ENCODE measurements at regions not wholly inside any gene's neighbourhood (a gene's known extent, or its start where the extent isn't known, plus 50 kb on each side); places are given as distances from the start of the nearest gene placed in this dataset.
A peak's percentile ranks its signal among the peaks of the same experiment; 100 is the strongest.
"Not testable (repeated sequence)": the region's sequence is repeated elsewhere in the genome, so short reads cannot be mapped to it uniquely, and the experiment has no call there.

- intact Hi-C loops (cut with DNase I): loop anchor here in 1 of 10 donors (5.0 kb wide), 1 partner anchor 443 kb away; no protein-coding TSS in a partner anchor
Observed at GRCh38 chr7:13724977-13725566, 264.4 kb downstream of the ETV1 start.

DNA sequence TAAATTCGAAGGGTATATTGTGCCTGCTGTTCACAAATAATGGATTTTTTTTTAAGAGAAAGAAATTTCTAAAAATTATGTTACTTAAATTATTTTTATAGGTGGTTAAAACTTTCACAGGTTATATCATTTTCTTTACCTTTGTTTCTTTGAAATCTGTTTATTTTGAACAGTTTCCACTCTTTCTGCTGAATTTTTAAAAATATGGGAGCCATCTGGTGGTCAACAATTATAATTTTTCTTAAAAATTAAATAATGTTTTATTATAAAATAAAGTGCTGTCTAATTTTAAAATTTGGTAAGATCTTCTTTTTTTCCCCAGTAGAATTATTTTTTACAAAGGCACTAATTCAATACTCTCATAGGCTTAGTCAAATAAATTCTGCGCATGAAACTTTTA lies 263.9 kb downstream of the ETV1 start:
- no peak overlapping the region for H3K4me3 ChIP-seq
- ATAC-seq (no peak), DNase-seq (no peak)
- H3K4me1 ChIP-seq: no peaks in the 10 kb centered on the region
- no peaks in the 10 kb centered on the region for H3K36me3 ChIP-seq
- intact Hi-C loops (cut with DNase I): loop anchor here in 1 of 10 donors (5.0 kb wide), 1 partner anchor 443 kb away; no protein-coding TSS in a partner anchor
- WGBS, 2 donors: 88 to 90% methylated on average over 2 of the region's 2 CpGs
- H3K9me3 ChIP-seq: peaks cover 0 to 6% (median 0%) of the 10 kb centered on the region in 11 donors
- TF ChIP-seq CTCF (IDR thresholded peaks at IDR 0.05): peak in 4 of 9 donors; percentile 5 to 28 (median 17)
- no peak overlapping the region for H3K27ac ChIP-seq
- no peaks in the 10 kb centered on the region for H3K27me3 ChIP-seq

More at GRCh38 chr7:13724977-13725566, 264.4 kb downstream of the ETV1 start:
- H3K27me3 ChIP-seq: no peaks in the 10 kb centered on the region
- DNase-seq (no peak), ATAC-seq (no peak)
- no peaks in the 10 kb centered on the region for H3K36me3 ChIP-seq
- 69 to 75% methylated on average over 6 of the region's 6 CpGs for WGBS, 2 donors
- H3K9me3 ChIP-seq: peaks cover 0 to 6% (median 0%) of the 10 kb centered on the region in 11 donors
- H3K4me3 ChIP-seq: no peak overlapping the region
- H3K4me1 ChIP-seq: no peaks in the 10 kb centered on the region
- H3K27ac ChIP-seq: no peak overlapping the region
- TF ChIP-seq CTCF (IDR thresholded peaks at IDR 0.05): no peak

DNA sequence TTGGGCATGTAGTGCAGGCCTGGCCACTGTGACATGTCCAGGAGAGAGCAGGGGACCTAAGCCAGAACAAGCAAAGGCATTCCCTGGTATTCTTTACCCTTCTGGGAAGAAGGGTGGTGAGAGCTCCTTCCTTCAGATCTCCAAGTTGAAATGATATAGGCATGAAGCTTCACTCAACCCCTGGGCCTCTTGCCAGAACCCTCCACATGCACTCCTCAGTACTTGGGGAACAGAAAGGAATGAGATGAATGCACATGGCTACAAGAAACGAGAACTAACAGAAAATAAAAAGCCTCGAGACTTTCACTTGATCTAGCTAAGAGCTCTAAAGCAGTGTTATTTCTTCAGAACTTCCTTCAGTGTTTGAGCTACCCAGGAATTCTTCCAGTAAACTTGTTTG lies 262.2 kb downstream of the ETV1 start:
- Histone ChIP-seq H3K4me1 (no peaks in the 10 kb centered on the region), H3K27ac (no peak overlapping the region), H3K9me3 (peaks cover 0 to 6% (median 0%) of the 10 kb centered on the region in 11 donors), H3K27me3 (no peaks in the 10 kb centered on the region), H3K36me3 (no peaks in the 10 kb centered on the region), H3K4me3 (no peak overlapping the region)
- TF ChIP-seq CTCF (IDR thresholded peaks at IDR 0.05): no peak
- ATAC-seq (no peak), DNase-seq (no peak)
- intact Hi-C loops (cut with DNase I): loop anchor here in 1 of 10 donors (5.0 kb wide), 1 partner anchor 445 kb away; no protein-coding TSS in a partner anchor
- WGBS, 2 donors: 66 to 70% methylated on average over 2 of the region's 2 CpGs

- Histone ChIP-seq H3K36me3 (no peaks in the 10 kb centered on the region), H3K9me3 (peaks cover 0 to 6% (median 0%) of the 10 kb centered on the region in 11 donors), H3K4me1 (no peaks in the 10 kb centered on the region), H3K4me3 (no peak overlapping the region), H3K27me3 (no peaks in the 10 kb centered on the region), H3K27ac (no peak overlapping the region)
- no peak for DNase-seq
- 88% methylated on average over 2 of the region's 2 CpGs for WGBS, 2 donors
- intact Hi-C loops (cut with DNase I): loop anchor here in 1 of 10 donors (5.0 kb wide), 1 partner anchor 445 kb away; no protein-coding TSS in a partner anchor
- no peak for ATAC-seq
- no peak for TF ChIP-seq CTCF (IDR thresholded peaks at IDR 0.05)
Observed at GRCh38 chr7:13727751-13728150, 261.7 kb downstream of the ETV1 start.

DNA sequence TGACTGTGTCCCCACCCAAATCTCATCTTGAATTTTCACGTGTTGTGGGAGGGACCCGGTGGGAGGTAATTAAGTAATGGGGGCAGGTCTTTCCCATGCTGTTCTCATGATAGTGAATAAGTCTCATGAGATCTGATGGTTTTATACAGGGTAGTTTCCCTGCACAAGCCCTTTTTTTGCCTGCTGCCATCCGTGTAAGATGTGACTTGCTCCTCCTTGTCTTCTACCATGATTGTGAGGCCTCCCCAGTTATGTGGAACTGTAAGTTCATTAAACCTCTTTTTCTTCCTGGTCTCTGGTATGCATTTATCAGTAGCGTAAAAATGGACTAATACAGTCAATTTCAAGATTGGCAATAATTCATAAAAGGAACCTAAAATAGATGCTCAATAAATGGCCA lies 261.0 kb downstream of the ETV1 start:
- H3K36me3 ChIP-seq, H3K27ac ChIP-seq, H3K4me3 ChIP-seq, H3K27me3 ChIP-seq, DNase-seq, ATAC-seq, H3K9me3 ChIP-seq, H3K4me1 ChIP-seq: not testable (repeated sequence)
- intact Hi-C loops (cut with DNase I): loop anchor here in 1 of 10 donors (5.0 kb wide), 1 partner anchor 446 kb away; no protein-coding TSS in a partner anchor
- 81 to 84% methylated on average over 4 of the region's 4 CpGs for WGBS, 2 donors

All from heart right ventricle (tissue), 16 donors.